ENCODE measurements at regions not wholly inside any gene's neighbourhood (a gene's known extent, or its start where the extent isn't known, plus 50 kb on each side); places are given as distances from the start of the nearest gene placed in this dataset.
"Not testable (repeated sequence)": the region's sequence is repeated elsewhere in the genome, so short reads cannot be mapped to it uniquely, and the experiment has no call there.

DNA sequence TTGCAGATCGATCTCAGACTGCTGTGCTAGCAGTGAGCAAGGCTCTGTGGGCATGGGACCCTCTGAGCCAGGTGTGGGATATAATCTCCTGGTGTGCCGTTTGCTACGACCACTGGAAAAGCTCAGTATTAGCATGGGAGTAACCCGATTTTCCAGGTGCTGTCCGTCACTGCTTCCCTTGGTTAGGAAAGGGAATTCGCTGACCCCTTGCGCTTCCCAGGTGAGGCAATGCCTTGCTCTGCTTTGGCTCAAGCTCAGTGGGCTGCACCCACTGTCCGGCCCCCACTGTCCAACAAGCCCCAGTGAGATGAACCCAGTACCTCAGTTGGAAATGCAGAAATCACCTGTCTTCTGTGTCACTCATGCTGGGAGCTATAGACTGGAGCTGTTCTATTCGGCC, 155.1 kb upstream of the RXFP2 start:
- H3K36me3 ChIP-seq (ENCODE audit: control insufficient read depth in 2 of 2, extremely low read depth in 1 of 2, insufficient read depth in 1 of 2, low read length in 1 of 2); H3K27me3 Mint-ChIP-seq; H3K4me1 Mint-ChIP-seq; H3K4me1 ChIP-seq (ENCODE audit: control insufficient read depth in 1 of 2, extremely low read depth in 1 of 2, insufficient read depth in 2 of 2, low read length in 2 of 2); H3K36me3 Mint-ChIP-seq; DNase-seq; H3K4me3 ChIP-seq (ENCODE audit: control insufficient read depth in 1 of 2, extremely low read depth in 1 of 2, low read length in 1 of 2); H3K9me3 ChIP-seq; H3K27ac Mint-ChIP-seq; ATAC-seq (replicated peaks in 1 of 4); POLR2A ChIA-PET; H3K27ac ChIP-seq (ENCODE audit: low read length); H3K27me3 ChIP-seq (replicated peaks in 1 of 2; ENCODE audit: control insufficient read depth in 2 of 2, extremely low read depth in 1 of 2, insufficient read depth in 2 of 2, low read length in 1 of 2); H3K4me3 Mint-ChIP-seq; CTCF ChIA-PET: not testable (repeated sequence)
- WGBS (ENCODE audit: insufficient coverage): 86% methylated on average over 6 of the region's 9 CpGs
- peaks cover 0 to 29% (median 0%) of the 10 kb centered on the region in 3 donors for H3K9me3 Mint-ChIP-seq

DNA sequence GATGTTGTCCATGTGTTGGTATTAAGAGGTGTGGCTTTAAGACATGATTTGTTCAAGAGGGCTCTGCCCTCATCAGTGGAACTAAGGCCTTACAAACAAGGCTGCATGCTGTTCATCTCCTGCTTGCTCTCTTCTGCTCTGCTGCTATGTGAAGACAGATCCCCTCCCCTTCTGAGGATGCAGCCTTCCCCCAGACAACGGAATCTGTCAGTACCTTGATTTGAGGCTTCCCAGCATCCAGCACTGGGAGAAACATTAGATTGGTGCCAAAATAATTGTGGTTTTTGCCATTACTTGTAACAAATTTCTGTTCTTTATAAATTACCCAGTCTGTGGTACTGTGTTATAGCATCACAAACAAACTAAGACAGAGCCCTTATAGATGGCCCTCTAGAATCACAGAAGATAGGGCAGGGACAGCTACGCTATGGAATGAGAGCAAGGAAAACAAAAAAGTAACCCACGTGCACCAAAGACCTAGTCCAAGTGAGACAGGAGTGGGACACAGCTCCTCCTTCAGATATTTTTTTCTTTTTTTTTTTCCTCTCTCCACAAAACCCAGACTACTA, 151.5 kb upstream of the RXFP2 start:
- Histone ChIP-seq H3K4me3 (ENCODE audit: control insufficient read depth in 1 of 2, extremely low read depth in 1 of 2, low read length in 1 of 2) (no peak overlapping the region), H3K27me3 (replicated peaks in 1 of 2; ENCODE audit: control insufficient read depth in 2 of 2, extremely low read depth in 1 of 2, insufficient read depth in 2 of 2, low read length in 1 of 2) (peaks cover 0 to 5% of the 10 kb centered on the region in 2 experiments), H3K9me3 (no peaks in the 10 kb centered on the region), H3K36me3 (ENCODE audit: control insufficient read depth in 2 of 2, extremely low read depth in 1 of 2, insufficient read depth in 1 of 2, low read length in 1 of 2) (no peaks in the 10 kb centered on the region), H3K27ac (ENCODE audit: low read length) (no peak overlapping the region), H3K4me1 (ENCODE audit: control insufficient read depth in 1 of 2, extremely low read depth in 1 of 2, insufficient read depth in 2 of 2, low read length in 2 of 2) (no peaks in the 10 kb centered on the region)
- no peaks in the 10 kb centered on the region for H3K36me3 Mint-ChIP-seq
- ChIA-PET POLR2A (no interaction called here), CTCF (no interaction called here)
- no peaks in the 10 kb centered on the region for H3K4me1 Mint-ChIP-seq
- ATAC-seq (replicated peaks in 1 of 4) (no peak), DNase-seq (no peak)
- peaks cover 0 to 18% (median 0%) of the 10 kb centered on the region in 3 donors for H3K9me3 Mint-ChIP-seq
- WGBS (ENCODE audit: insufficient coverage): no CpG with 5 or more reads among the region's 3 CpGs
- peaks cover 4 to 6% of the 10 kb centered on the region in 2 donors for H3K27me3 Mint-ChIP-seq
- no peak overlapping the region for H3K4me3 Mint-ChIP-seq
- no peak overlapping the region for H3K27ac Mint-ChIP-seq

DNA sequence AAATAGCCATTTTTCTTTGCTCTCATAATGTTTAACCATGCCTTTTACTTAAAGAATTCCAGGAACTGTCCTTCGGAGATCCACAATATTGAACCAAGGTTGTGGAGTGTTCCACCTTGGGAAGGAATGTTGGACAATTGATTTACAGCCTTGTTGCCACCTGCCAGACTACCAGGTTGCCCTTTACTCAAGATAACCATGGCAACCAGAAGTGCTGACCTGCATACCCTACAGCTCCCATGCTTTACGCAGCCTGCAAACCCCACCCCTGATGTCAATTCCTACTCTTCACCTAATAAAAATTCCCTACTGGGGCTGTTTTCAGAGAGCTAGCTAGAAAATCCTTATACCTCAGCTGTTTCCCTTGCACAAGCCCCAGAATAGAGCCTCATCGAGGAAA, 151.0 kb upstream of the RXFP2 start:
- POLR2A ChIA-PET: no interaction called here
- Histone ChIP-seq H3K4me1 (ENCODE audit: control insufficient read depth in 1 of 2, extremely low read depth in 1 of 2, insufficient read depth in 2 of 2, low read length in 2 of 2) (no peaks in the 10 kb centered on the region), H3K27ac (ENCODE audit: low read length) (no peak overlapping the region), H3K36me3 (ENCODE audit: control insufficient read depth in 2 of 2, extremely low read depth in 1 of 2, insufficient read depth in 1 of 2, low read length in 1 of 2) (no peaks in the 10 kb centered on the region), H3K9me3 (no peaks in the 10 kb centered on the region), H3K27me3 (replicated peaks in 1 of 2; ENCODE audit: control insufficient read depth in 2 of 2, extremely low read depth in 1 of 2, insufficient read depth in 2 of 2, low read length in 1 of 2) (peaks cover 0 to 5% of the 10 kb centered on the region in 2 experiments), H3K4me3 (ENCODE audit: control insufficient read depth in 1 of 2, extremely low read depth in 1 of 2, low read length in 1 of 2) (no peak overlapping the region)
- CTCF ChIA-PET: no interaction called here
- no peak overlapping the region for H3K27ac Mint-ChIP-seq
- DNase-seq (no peak), ATAC-seq (replicated peaks in 1 of 4) (no peak)
- H3K27me3 Mint-ChIP-seq: peaks cover 4 to 6% of the 10 kb centered on the region in 2 donors
- no peak overlapping the region for H3K4me3 Mint-ChIP-seq
- no peaks in the 10 kb centered on the region for H3K4me1 Mint-ChIP-seq
- no peaks in the 10 kb centered on the region for H3K36me3 Mint-ChIP-seq
- 90% methylated on average over 1 of the region's 3 CpGs for WGBS (ENCODE audit: insufficient coverage)
- peaks cover 0 to 14% (median 0%) of the 10 kb centered on the region in 3 donors for H3K9me3 Mint-ChIP-seq

DNA sequence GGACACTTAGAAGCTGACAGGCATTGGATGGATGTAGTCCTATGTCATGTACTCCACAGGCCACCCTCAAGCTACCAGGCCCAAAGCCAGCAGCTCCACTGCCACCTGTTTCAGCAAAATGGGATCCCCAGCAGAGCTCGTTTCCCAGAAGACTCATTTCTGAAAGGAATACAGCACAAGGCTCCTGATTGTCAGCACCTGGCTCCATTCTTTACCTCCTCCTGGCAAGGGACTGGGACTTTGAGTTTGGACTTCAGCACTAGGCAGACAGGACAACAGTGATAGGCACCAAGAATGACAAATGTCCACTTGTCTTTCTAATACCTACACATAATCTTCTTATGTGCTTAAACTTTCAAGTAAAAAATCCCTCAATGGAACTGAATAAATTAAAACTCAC, 150.4 kb upstream of the RXFP2 start:
- H3K4me1 Mint-ChIP-seq: no peaks in the 10 kb centered on the region
- peaks cover 0 to 20% (median 0%) of the 10 kb centered on the region in 3 donors for H3K9me3 Mint-ChIP-seq
- Histone ChIP-seq H3K4me3 (ENCODE audit: control insufficient read depth in 1 of 2, extremely low read depth in 1 of 2, low read length in 1 of 2) (no peak overlapping the region), H3K9me3 (no peaks in the 10 kb centered on the region), H3K27me3 (replicated peaks in 1 of 2; ENCODE audit: control insufficient read depth in 2 of 2, extremely low read depth in 1 of 2, insufficient read depth in 2 of 2, low read length in 1 of 2) (peaks cover 0 to 5% of the 10 kb centered on the region in 2 experiments), H3K4me1 (ENCODE audit: control insufficient read depth in 1 of 2, extremely low read depth in 1 of 2, insufficient read depth in 2 of 2, low read length in 2 of 2) (no peaks in the 10 kb centered on the region), H3K27ac (ENCODE audit: low read length) (no peak overlapping the region), H3K36me3 (ENCODE audit: control insufficient read depth in 2 of 2, extremely low read depth in 1 of 2, insufficient read depth in 1 of 2, low read length in 1 of 2) (no peaks in the 10 kb centered on the region)
- CTCF ChIA-PET: no interaction called here
- no peak for DNase-seq
- ATAC-seq (replicated peaks in 1 of 4): no peak
- H3K27ac Mint-ChIP-seq: no peak overlapping the region
- H3K27me3 Mint-ChIP-seq: peaks cover 4 to 10% of the 10 kb centered on the region in 2 donors
- POLR2A ChIA-PET: no interaction called here
- H3K4me3 Mint-ChIP-seq: no peak overlapping the region
- H3K36me3 Mint-ChIP-seq: no peaks in the 10 kb centered on the region
- 38% methylated on average over 1 of the region's 1 CpG for WGBS (ENCODE audit: insufficient coverage)

DNA sequence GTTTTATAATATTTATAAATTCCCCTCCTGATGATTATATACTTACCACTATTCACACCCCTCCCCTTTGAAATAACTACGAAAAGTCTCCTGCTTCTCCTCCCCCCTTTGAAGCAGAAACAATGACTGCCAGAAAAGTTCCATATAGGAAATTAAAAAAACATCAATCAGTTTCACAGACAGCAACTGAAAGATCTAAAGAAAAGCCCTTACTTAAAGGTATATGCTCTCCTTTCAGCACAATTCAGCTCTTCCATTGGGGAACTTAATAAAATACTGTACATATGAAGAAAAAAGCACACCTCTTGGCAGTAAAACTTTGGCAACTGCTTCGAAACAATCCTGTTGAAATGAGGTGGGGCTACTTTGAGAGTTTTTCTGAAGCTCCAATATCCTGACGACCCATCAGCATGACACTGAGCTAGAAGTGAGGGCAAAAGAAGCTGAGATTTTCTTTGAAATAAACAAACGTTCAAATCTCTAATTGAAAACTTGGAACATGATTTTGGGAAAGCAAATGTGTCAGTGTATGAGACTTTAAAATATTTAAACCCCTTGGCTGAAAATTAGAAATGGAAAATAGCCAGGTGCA, 147.6 kb upstream of the RXFP2 start:
- Histone ChIP-seq H3K9me3 (no peaks in the 10 kb centered on the region), H3K36me3 (ENCODE audit: control insufficient read depth in 2 of 2, extremely low read depth in 1 of 2, insufficient read depth in 1 of 2, low read length in 1 of 2) (no peaks in the 10 kb centered on the region), H3K4me1 (ENCODE audit: control insufficient read depth in 1 of 2, extremely low read depth in 1 of 2, insufficient read depth in 2 of 2, low read length in 2 of 2) (no peaks in the 10 kb centered on the region), H3K27me3 (replicated peaks in 1 of 2; ENCODE audit: control insufficient read depth in 2 of 2, extremely low read depth in 1 of 2, insufficient read depth in 2 of 2, low read length in 1 of 2) (peaks cover 0 to 4% of the 10 kb centered on the region in 2 experiments), H3K4me3 (ENCODE audit: control insufficient read depth in 1 of 2, extremely low read depth in 1 of 2, low read length in 1 of 2) (no peak overlapping the region), H3K27ac (ENCODE audit: low read length) (no peak overlapping the region)
- H3K27me3 Mint-ChIP-seq: peaks cover 0 to 4% of the 10 kb centered on the region in 2 donors
- peaks cover 0 to 6% (median 0%) of the 10 kb centered on the region in 3 donors for H3K9me3 Mint-ChIP-seq
- H3K36me3 Mint-ChIP-seq: no peaks in the 10 kb centered on the region
- H3K27ac Mint-ChIP-seq: no peak overlapping the region
- no peaks in the 10 kb centered on the region for H3K4me1 Mint-ChIP-seq
- ChIA-PET CTCF (no interaction called here), POLR2A (no interaction called here)
- no CpG with 5 or more reads among the region's 4 CpGs for WGBS (ENCODE audit: insufficient coverage)
- ATAC-seq (replicated peaks in 1 of 4) (no peak), DNase-seq (no peak)
- no peak overlapping the region for H3K4me3 Mint-ChIP-seq

DNA sequence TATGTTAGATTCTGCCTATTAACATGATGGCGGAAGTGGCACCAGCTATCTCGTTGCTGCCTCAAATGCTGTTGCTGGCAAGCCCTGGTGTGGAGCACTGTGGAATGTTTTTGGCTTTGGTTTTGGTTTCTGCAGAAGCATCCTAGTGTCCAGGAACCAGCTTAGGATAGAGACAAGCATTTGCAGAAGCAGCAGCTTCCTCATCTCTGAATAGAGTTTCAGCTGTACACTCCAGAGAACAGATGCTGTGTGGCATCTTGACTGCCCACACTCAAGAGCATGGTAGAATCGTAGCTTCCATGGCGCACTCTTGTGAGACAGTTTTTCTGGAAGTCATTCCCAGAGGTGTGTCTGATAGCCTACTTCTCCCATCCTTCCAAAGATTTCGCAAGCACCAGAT, 145.3 kb upstream of the RXFP2 start:
- Mint-ChIP-seq H3K27ac (no peak overlapping the region), H3K4me1 (no peaks in the 10 kb centered on the region)
- 78% methylated on average over 4 of the region's 5 CpGs for WGBS (ENCODE audit: insufficient coverage)

More for the DNA sequence above, 145.3 kb upstream of the RXFP2 start:
- H3K4me3 ChIP-seq (ENCODE audit: control insufficient read depth in 1 of 2, extremely low read depth in 1 of 2, low read length in 1 of 2): no peak overlapping the region
- no peaks in the 10 kb centered on the region for H3K36me3 ChIP-seq (ENCODE audit: control insufficient read depth in 2 of 2, extremely low read depth in 1 of 2, insufficient read depth in 1 of 2, low read length in 1 of 2)
- no peaks in the 10 kb centered on the region for H3K27me3 ChIP-seq (replicated peaks in 1 of 2; ENCODE audit: control insufficient read depth in 2 of 2, extremely low read depth in 1 of 2, insufficient read depth in 2 of 2, low read length in 1 of 2)
- ChIA-PET POLR2A (no interaction called here), CTCF (interaction anchor here in 1 of 2 donors (0.6 kb wide), 1 partner anchor 1075 kb away, joined by 3 read pairs; no protein-coding TSS in a partner anchor)
- H3K27ac ChIP-seq (ENCODE audit: low read length): no peak overlapping the region
- no peaks in the 10 kb centered on the region for H3K4me1 ChIP-seq (ENCODE audit: control insufficient read depth in 1 of 2, extremely low read depth in 1 of 2, insufficient read depth in 2 of 2, low read length in 2 of 2)
- Mint-ChIP-seq H3K36me3 (no peaks in the 10 kb centered on the region), H3K4me3 (no peak overlapping the region), H3K27me3 (peaks cover 0 to 4% of the 10 kb centered on the region in 2 donors), H3K9me3 (peaks cover 0 to 6% (median 0%) of the 10 kb centered on the region in 3 donors)
- no peaks in the 10 kb centered on the region for H3K9me3 ChIP-seq
- ATAC-seq (replicated peaks in 1 of 4) (no peak), DNase-seq (no peak)
